ENCODE measurements at regions not wholly inside any gene's neighbourhood (a gene's known extent, or its start where the extent isn't known, plus 50 kb on each side); places are given as distances from the start of the nearest gene placed in this dataset.

- no TSS peak for BruUV-seq (replicated peaks)
- dilution Hi-C loops (cut with MboI; ENCODE audit: extremely low pct_ligation_motif_present, low sequenced_read_pairs) = no loop called here
- Histone ChIP-seq H3K9me1 (replicated peaks; ENCODE audit: control insufficient read depth, extremely low read depth, insufficient read depth, low read length) (no peaks in the 10 kb centered on the region), H3K9ac (replicated peaks; ENCODE audit: extremely low read depth, insufficient read depth, low read length) (no peak overlapping the region), H3K9me3 (replicated peaks; ENCODE audit: control insufficient read depth, insufficient read depth, low read length) (no peaks in the 10 kb centered on the region), H3K27me3 (ENCODE audit: control insufficient read depth in 2 of 2, insufficient read depth in 2 of 2, low read length in 2 of 2) (no peaks in the 10 kb centered on the region), H3K79me2 (ENCODE audit: control insufficient read depth, insufficient read depth, low read length) (no peaks in the 10 kb centered on the region), H3K27ac (ENCODE audit: insufficient read depth, low read depth, low read length) (no peak overlapping the region), H3K4me1 (ENCODE audit: control insufficient read depth, extremely low read depth, insufficient read depth, low read length) (no peaks in the 10 kb centered on the region), H4K20me1 (replicated peaks; ENCODE audit: control insufficient read depth, extremely low read depth, insufficient read depth, low read length) (no peaks in the 10 kb centered on the region), H3K4me2 (ENCODE audit: insufficient read depth, low read length) (no peak overlapping the region), H2AFZ (ENCODE audit: low read depth, low read length) (no peak overlapping the region), H3K36me3 (ENCODE audit: control insufficient read depth in 2 of 2, extremely low read depth in 1 of 2, insufficient read depth in 2 of 2, low read length in 2 of 2) (no peaks in the 10 kb centered on the region), H3K4me3 (replicated peaks in 1 of 3; ENCODE audit: insufficient read depth in 1 of 3, low read depth in 1 of 3, low read length in 3 of 3) (no peak overlapping the region)
- FAIRE-seq (no peak), DNase-seq (ENCODE audit: low read depth, low spot score) (no peak)
- POLR2A ChIA-PET = no interaction called here
- intact Hi-C loops (cut with micrococcal nuclease) = no loop called here
- TF ChIP-seq MAX (IDR thresholded peaks at IDR 0.05; ENCODE audit: insufficient read depth, insufficient read length) (no peak), JUN (IDR thresholded peaks at IDR 0.05; ENCODE audit: borderline replicate concordance, insufficient read depth, insufficient read length, low read depth) (no peak), MYC (IDR thresholded peaks at IDR 0.05; ENCODE audit: low read depth, low read length) (no peak), CTCF (IDR thresholded peaks at IDR 0.05; ENCODE audit: extremely low read depth in 1 of 2, insufficient read depth in 1 of 2, low read depth in 1 of 2, low read length in 2 of 2) (no peak), EZH2 (IDR thresholded peaks at IDR 0.05; ENCODE audit: borderline replicate concordance, low read depth, low read length, severe bottlenecking) (no peak), GATA2 (IDR thresholded peaks at IDR 0.05; ENCODE audit: insufficient read depth, insufficient read length, low read depth, low read length) (no peak), POLR2AphosphoS5 (IDR thresholded peaks at IDR 0.05; ENCODE audit: insufficient read depth, low read depth, low read length) (no peak), POLR2A (IDR thresholded peaks at IDR 0.05; ENCODE audit: low read depth, low read length) (no peak), FOS (IDR thresholded peaks at IDR 0.05; ENCODE audit: borderline replicate concordance, insufficient read depth, low read length) (no peak)
- CTCF ChIA-PET = no interaction called here
Measured at GRCh38 chr5:124132843-124133242, 613.6 kb downstream of the ZNF608 start.

All from endothelial cell of umbilical vein (primary cell).